ENCODE measurements at regions not wholly inside any gene's neighbourhood (a gene's known extent, or its start where the extent isn't known, plus 50 kb on each side); places are given as distances from the start of the nearest gene placed in this dataset.

- no peak overlapping the region for H3K9ac ChIP-seq (ENCODE audit: low read length)
- H4K20me1 ChIP-seq (ENCODE audit: insufficient read depth, low read length) = no peaks in the 10 kb centered on the region
- H3K4me2 ChIP-seq (ENCODE audit: low read length) = no peak overlapping the region
- H3F3A ChIP-seq (ENCODE audit: insufficient read depth, low read length) = no peaks in the 10 kb centered on the region
- H3K9me2 ChIP-seq (ENCODE audit: low read depth, low read length) = no peaks in the 10 kb centered on the region
- no peaks in the 10 kb centered on the region for H3K9me3 ChIP-seq (ENCODE audit: low read length)
- no peaks in the 10 kb centered on the region for H3K36me3 ChIP-seq (ENCODE audit: insufficient read depth, low read length)
- no peaks in the 10 kb centered on the region for H3K79me2 ChIP-seq (ENCODE audit: insufficient read depth, low read length)
- peaks cover 12% of the 10 kb centered on the region for H3K4me1 ChIP-seq (ENCODE audit: insufficient read depth, low read length, severe bottlenecking)
- TF ChIP-seq CTCF (IDR thresholded peaks at IDR 0.05; ENCODE audit: low read length) (no peak), EZH2 (IDR thresholded peaks at IDR 0.05; ENCODE audit: borderline replicate concordance, low read length) (no peak)
- H3K4me3 ChIP-seq (ENCODE audit: low read depth, low read length, poor library complexity, severe bottlenecking) = no peak overlapping the region
- H3K27ac ChIP-seq (ENCODE audit: low read depth, low read length, poor library complexity, severe bottlenecking) = no peak overlapping the region
- H2AFZ ChIP-seq (ENCODE audit: low read length) = no peak overlapping the region
- no peaks in the 10 kb centered on the region for H3K27me3 ChIP-seq (ENCODE audit: insufficient read depth, low read length)
These were observed 273.3 kb upstream of the ERBB4 start for GRCh38 chr2:212811921-212812320.

- H3F3A ChIP-seq (ENCODE audit: insufficient read depth, low read length) = no peaks in the 10 kb centered on the region
- no peak for TF ChIP-seq EZH2 (IDR thresholded peaks at IDR 0.05; ENCODE audit: borderline replicate concordance, low read length)
- no peak for TF ChIP-seq CTCF (IDR thresholded peaks at IDR 0.05; ENCODE audit: low read length)
- H3K27me3 ChIP-seq (ENCODE audit: insufficient read depth, low read length) = no peaks in the 10 kb centered on the region
- H3K9me2 ChIP-seq (ENCODE audit: low read depth, low read length) = no peaks in the 10 kb centered on the region
- H3K4me3 ChIP-seq (ENCODE audit: low read depth, low read length, poor library complexity, severe bottlenecking) = no peak overlapping the region
- H3K9me3 ChIP-seq (ENCODE audit: low read length) = no peaks in the 10 kb centered on the region
- no peaks in the 10 kb centered on the region for H4K20me1 ChIP-seq (ENCODE audit: insufficient read depth, low read length)
- no peak overlapping the region for H3K9ac ChIP-seq (ENCODE audit: low read length)
- H3K4me2 ChIP-seq (ENCODE audit: low read length) = no peak overlapping the region
- H3K27ac ChIP-seq (ENCODE audit: low read depth, low read length, poor library complexity, severe bottlenecking) = no peak overlapping the region
- H3K4me1 ChIP-seq (ENCODE audit: insufficient read depth, low read length, severe bottlenecking) = peaks cover 12% of the 10 kb centered on the region
- no peaks in the 10 kb centered on the region for H3K79me2 ChIP-seq (ENCODE audit: insufficient read depth, low read length)
- H3K36me3 ChIP-seq (ENCODE audit: insufficient read depth, low read length) = no peaks in the 10 kb centered on the region
- no peak overlapping the region for H2AFZ ChIP-seq (ENCODE audit: low read length)
These were observed 272.6 kb upstream of the ERBB4 start for GRCh38 chr2:212811036-212811805.

GRCh38 chr2:212797484-212798205 lies 259.0 kb upstream of the ERBB4 start:
- no peaks in the 10 kb centered on the region for H3K9me2 ChIP-seq (ENCODE audit: low read depth, low read length)
- H4K20me1 ChIP-seq (ENCODE audit: insufficient read depth, low read length) = no peaks in the 10 kb centered on the region
- no peaks in the 10 kb centered on the region for H3K36me3 ChIP-seq (ENCODE audit: insufficient read depth, low read length)
- no peaks in the 10 kb centered on the region for H3K27me3 ChIP-seq (ENCODE audit: insufficient read depth, low read length)
- no peak overlapping the region for H3K27ac ChIP-seq (ENCODE audit: low read depth, low read length, poor library complexity, severe bottlenecking)
- no peak overlapping the region for H3K4me3 ChIP-seq (ENCODE audit: low read depth, low read length, poor library complexity, severe bottlenecking)
- no peaks in the 10 kb centered on the region for H3K4me1 ChIP-seq (ENCODE audit: insufficient read depth, low read length, severe bottlenecking)
- no peaks in the 10 kb centered on the region for H3K9me3 ChIP-seq (ENCODE audit: low read length)
- H3K79me2 ChIP-seq (ENCODE audit: insufficient read depth, low read length) = no peaks in the 10 kb centered on the region
- no peak overlapping the region for H2AFZ ChIP-seq (ENCODE audit: low read length)
- H3K9ac ChIP-seq (ENCODE audit: low read length) = no peak overlapping the region
- TF ChIP-seq CTCF (IDR thresholded peaks at IDR 0.05; ENCODE audit: low read length) = no peak
- no peak for TF ChIP-seq EZH2 (IDR thresholded peaks at IDR 0.05; ENCODE audit: borderline replicate concordance, low read length)
- no peak overlapping the region for H3K4me2 ChIP-seq (ENCODE audit: low read length)
- H3F3A ChIP-seq (ENCODE audit: insufficient read depth, low read length) = no peaks in the 10 kb centered on the region
